ENCODE measurements at regions not wholly inside any gene's neighbourhood (a gene's known extent, or its start where the extent isn't known, plus 50 kb on each side); places are given as distances from the start of the nearest gene placed in this dataset.
A peak's percentile ranks its signal among the peaks of the same experiment; 100 is the strongest.
"Not testable (repeated sequence)": the region's sequence is repeated elsewhere in the genome, so short reads cannot be mapped to it uniquely, and the experiment has no call there.

- DNase-seq: no peak
Measured at GRCh38 chr3:112765531-112765930, 81.1 kb downstream of the CD200R1L start.

- no peak for DNase-seq
Measured at GRCh38 chr3:112763258-112763657, 83.4 kb downstream of the CD200R1L start.

DNA sequence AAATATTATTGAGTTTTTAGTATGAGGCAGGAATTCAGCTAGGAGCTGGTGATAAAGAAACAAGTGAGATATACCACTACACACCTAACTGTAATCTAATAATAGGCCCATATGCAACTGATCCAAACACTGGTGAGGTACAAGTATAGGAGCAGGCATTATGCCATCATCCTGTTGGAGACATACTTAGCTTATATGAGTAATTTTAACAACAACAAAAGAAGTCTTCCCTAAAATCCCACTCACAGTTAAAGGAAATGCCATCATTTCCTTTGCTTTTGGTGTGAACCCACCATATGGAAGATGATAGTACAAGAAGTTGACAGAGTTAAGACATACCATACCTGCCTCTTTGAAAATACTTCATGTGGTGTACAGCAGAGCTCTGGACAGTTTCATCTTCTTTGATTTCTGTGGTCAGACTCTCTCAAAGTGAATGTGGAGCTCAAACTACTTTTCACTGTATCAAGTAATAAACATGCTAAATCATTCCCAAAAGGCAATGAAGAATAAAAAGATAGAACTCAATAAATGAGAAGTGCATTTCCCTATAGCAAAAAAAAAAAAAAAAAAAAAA, 85.5 kb downstream of the CD200R1L start:
- DNase-seq: no peak

GRCh38 chr3:112759681-112760080, 87.0 kb downstream of the CD200R1L start:
- DNase-seq: no peak

DNA sequence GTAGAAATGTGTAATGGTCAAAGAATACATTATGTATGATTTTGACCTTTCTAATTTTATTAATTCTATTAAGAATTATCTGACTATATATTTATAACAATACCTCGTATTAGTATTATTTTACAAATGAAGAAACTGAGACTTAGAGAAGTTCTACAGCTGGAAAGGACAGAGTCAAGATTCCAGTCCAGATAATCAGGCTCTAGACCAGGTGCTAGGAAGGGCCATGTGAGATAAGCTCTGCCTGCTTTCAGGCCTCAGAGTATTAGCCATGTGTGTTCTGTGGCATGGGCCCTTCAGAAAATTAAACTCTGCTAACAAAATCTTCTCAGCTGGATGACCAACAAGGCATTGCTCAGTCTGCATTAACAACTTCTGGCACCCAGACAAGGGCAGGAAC, 87.5 kb downstream of the CD200R1L start:
- DNase-seq: no peak

GRCh38 chr3:112757197-112757596, 89.5 kb downstream of the CD200R1L start:
- DNase-seq: no peak

GRCh38 chr3:112755845-112756613, 90.6 kb downstream of the CD200R1L start:
- DNase-seq: peak; percentile 50

- not testable (repeated sequence) for DNase-seq
Measured at GRCh38 chr3:112755046-112755445, 91.6 kb downstream of the CD200R1L start.

GRCh38 chr3:112751564-112752512, 94.8 kb downstream of the CD200R1L start:
- DNase-seq: no peak

- no peak for DNase-seq
Measured at GRCh38 chr3:112751061-112751460, 95.6 kb downstream of the CD200R1L start.

DNA sequence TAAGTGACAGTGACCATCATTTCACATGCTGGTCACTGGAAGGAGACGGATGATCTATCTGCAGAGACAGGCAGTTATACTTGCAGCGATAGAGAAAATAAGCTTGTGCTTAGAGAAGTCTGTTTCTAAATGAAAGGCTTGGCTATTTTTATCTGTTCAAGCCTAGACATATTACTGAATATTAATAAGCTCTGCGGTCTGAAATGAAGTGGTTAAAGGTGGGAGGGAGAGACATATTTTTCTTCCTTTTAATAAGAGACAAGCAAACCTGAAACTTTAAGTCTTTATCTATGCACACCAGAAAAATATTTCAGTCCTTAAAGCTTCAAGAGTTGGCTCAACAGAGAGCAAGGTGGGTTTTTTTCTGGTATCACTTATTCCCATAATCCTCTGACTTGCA, 99.0 kb downstream of the CD200R1L start:
- DNase-seq: no peak

DNA sequence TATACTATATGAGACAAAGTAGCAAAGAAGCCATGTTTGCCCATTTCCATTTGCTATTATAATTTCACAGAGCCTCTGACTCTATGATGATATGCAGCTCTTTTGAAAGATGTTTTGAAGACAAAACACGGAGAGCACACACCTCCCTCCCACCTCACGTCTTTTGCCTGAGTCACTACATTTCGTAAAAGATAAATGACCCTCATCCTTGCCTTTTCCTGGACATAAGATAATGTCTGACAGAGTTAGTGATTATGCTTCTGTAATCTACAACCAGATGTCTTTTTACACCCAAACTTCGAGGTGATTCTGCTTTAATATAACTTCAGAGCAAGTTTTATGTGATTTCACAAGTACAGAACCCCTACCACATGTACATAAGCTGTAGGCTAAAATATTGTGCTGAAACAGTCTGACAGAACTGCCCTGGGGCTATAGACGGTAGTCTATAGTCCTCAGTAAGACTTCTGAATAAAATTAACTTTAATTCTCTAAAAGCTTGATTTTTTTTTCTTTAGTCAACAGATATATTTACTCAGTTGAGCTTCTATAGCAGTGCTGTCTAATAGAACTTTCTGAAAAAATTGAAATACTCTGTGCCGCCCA, 99.9 kb downstream of the CD200R1L start:
- DNase-seq: no peak

GRCh38 chr3:112745567-112746248, 101.0 kb downstream of the CD200R1L start:
- no peak for DNase-seq

DNA sequence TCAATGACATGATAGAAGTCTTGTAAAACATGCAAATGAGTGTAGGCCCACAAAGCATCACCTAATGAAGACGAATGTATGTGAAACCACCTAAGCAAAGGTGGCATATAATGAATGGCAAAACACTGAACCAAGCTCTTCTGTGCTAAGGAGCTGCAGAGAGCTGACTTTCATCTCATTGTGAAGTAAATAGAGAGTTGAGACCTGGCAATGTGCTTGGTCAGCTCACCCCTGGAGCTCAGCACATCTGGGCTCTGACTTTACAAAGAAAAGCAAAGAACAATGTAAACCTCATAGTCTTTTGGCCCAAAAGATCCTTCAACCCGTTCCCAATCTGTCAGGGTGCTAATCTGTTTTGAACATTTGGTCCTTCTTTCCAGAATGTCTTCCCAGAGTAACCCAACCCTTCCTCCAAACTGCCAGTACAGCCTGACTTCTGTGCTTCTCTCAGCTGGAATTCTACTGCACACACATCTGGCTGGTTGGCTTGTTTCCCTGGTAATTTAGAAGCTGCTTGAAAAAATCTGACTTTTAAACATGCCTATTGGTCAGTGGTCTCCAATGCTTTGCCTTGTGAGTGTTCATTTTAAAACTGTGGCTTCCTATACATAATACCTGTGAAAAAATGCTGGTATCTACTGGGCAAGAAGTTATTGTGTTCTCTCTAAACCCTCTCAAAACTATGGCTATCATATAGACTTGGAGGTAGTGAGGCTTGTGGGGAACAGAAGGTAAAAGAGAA, 101.7 kb downstream of the CD200R1L start:
- no peak for DNase-seq

DNA sequence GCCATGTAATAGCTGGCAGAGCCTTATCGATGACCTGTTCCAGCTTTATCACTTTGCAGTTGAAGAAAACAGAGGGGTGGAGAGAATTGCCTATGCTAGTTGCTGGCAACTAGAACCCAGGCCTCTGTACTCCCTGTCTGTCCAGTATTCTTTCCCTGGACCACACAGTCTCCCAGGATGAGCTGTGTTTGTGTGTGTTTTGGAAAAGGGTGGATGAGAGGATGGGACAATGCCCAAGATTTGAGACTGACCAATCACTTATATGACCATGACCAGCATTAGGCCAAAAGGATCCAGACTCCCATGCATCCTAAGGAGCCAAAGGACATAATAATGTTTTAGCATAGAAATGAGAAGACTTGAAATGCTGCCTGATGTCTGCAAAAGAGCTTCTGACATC, 102.6 kb downstream of the CD200R1L start:
- no peak for DNase-seq

GRCh38 chr3:112742934-112743333, 102.0 kb upstream of the CCDC80 start:
- no peak for DNase-seq

- DNase-seq: no peak
Measured at GRCh38 chr3:112741983-112742382, 101.0 kb upstream of the CCDC80 start.

- no peak for DNase-seq
Measured at GRCh38 chr3:112740835-112741234, 99.9 kb upstream of the CCDC80 start.

DNA sequence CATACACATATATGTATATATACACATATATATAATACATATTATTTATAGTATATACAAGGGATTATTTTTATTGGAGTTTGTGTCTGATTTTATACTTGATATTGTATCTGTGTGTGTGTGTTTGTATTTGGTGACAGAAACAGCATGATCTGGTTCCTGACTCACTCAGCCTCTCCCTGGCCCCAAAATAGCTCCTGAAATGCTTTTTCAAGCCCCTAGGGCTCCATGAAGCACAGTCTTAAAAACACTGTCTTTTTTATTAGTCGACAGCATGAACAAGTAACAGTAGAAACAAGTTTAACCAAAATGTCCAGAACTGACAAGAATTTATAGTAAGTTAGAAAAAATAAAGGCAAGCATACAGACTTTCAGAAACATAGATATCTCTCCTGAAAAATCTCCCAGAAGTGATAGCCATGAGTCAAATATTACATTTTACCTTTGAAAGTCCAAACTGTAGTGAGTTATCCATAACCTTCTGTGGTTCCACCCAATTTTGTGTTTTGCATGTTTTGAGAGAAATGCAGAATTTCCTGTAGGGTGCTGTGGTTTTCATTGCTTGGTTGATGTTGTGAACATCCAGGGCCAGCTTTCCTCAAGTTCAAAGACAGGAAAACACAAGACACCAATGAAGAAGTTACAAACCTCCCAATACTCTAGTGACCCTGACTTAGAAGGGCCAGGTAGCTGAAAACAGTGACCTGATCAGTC, 98.5 kb upstream of the CCDC80 start:
- DNase-seq: no peak

DNA sequence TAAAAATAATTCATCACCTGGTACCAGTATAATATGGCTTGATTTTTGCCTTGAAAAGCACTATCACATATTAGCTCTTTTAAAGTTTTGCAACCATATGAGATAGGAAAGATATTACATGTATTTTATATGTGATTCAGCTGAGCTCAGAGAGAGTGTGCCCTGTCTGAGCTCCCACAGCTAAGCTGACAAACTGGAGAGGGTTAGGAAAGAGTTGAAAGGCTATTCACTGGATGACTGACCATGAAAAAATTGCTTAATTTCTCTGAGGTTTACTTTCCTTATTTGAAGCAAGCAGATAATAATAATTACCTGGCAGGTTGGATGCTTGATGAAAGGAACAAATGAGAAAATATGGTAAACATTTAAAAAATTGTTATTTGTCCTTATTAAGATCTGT, 97.4 kb upstream of the CCDC80 start:
- DNase-seq: no peak

Measured in SIG-M5 (cell line).